CD8-positive, alpha-beta memory T cell (primary cell): ENCODE measurements at regions not wholly inside any gene's neighbourhood (a gene's known extent, or its start where the extent isn't known, plus 50 kb on each side); places are given as distances from the start of the nearest gene placed in this dataset.

ENCODE experiments used
- CTCF ChIA-PET: fragments of 350-600 bp; sonication (Branson Sonifier 250); formaldehyde crosslinking; loops from one replicate; lab custom pipeline; 2021; ENCODE audit warnings: antibody characterized with exemption; lab: Charles Lee
- POLR2A ChIA-PET: fragments of 350-600 bp; sonication (Branson Sonifier 250); formaldehyde crosslinking; loops from one replicate; lab custom pipeline; 2021; ENCODE audit warnings: antibody characterized with exemption; lab: Charles Lee
- DNase-seq, 5 donors: peaks; one replicate each; pipeline versions ENCODE4 v3.0.0 to v3.0.0-alpha.2; 2020 to 2022; ENCODE audit warnings: mixed read lengths in 1 of 5
- H3K27ac ChIP-seq: one replicate; pipeline ENCODE4 v1.7.0; 2013; ENCODE audit warnings: low read depth, mild to moderate bottlenecking, low read length, moderate library complexity
- H3K27me3 ChIP-seq: 2 replicates; pipeline ENCODE4 v1.7.0; 2013; ENCODE audit warnings: low read length, mild to moderate bottlenecking; ENCODE audit not compliant: insufficient read depth, poor library complexity, severe bottlenecking
- H3K36me3 ChIP-seq: 2 replicates; pipeline ENCODE4 v1.7.0; 2013; ENCODE audit warnings: mild to moderate bottlenecking, low read length, moderate library complexity; ENCODE audit not compliant: insufficient read depth
- H3K4me1 ChIP-seq: 2 replicates; pipeline ENCODE4 v1.7.0; 2013; ENCODE audit warnings: mild to moderate bottlenecking, low read length, moderate library complexity; ENCODE audit not compliant: insufficient read depth
- H3K4me3 ChIP-seq: 2 replicates; pipeline ENCODE4 v1.7.0; 2013; ENCODE audit warnings: mild to moderate bottlenecking, low read length
- H3K9me3 ChIP-seq: 2 replicates; pipeline ENCODE4 v1.7.0; 2013; ENCODE audit warnings: mild to moderate bottlenecking, low read length
- H3K27ac Mint-ChIP-seq, 8 donors: one replicate each; pipeline ENCODE4 v1.8.0; 2020 to 2021; ENCODE audit warnings: mixed read lengths in 8 of 8, mild to moderate bottlenecking in 6 of 8, inconsistent platforms in 3 of 8, moderate library complexity in 3 of 8
- H3K27me3 Mint-ChIP-seq, 2 donors: one replicate each; pipeline ENCODE4 v1.8.0; 2020 to 2021; ENCODE audit warnings: mixed read lengths in 2 of 2, mild to moderate bottlenecking in 1 of 2, moderate library complexity in 1 of 2
- H3K36me3 Mint-ChIP-seq, 3 donors: one replicate each; pipeline ENCODE4 v1.8.0; 2020 to 2021; ENCODE audit warnings: mixed read lengths in 3 of 3, inconsistent platforms in 1 of 3, mild to moderate bottlenecking in 1 of 3
- H3K4me1 Mint-ChIP-seq, 3 donors: one replicate each; pipeline ENCODE4 v1.8.0; 2020 to 2021; ENCODE audit warnings: mixed read lengths in 3 of 3, inconsistent platforms in 1 of 3, mild to moderate bottlenecking in 1 of 3
- H3K4me3 Mint-ChIP-seq, 7 donors: one replicate each; pipeline ENCODE4 v1.8.0; 2020 to 2021; ENCODE audit warnings: mixed read lengths in 7 of 7, mild to moderate bottlenecking in 6 of 7, moderate library complexity in 4 of 7, inconsistent platforms in 2 of 7
- H3K9me3 Mint-ChIP-seq, 5 donors: one replicate each; pipeline ENCODE4 v1.8.0; 2020 to 2022; ENCODE audit warnings: mixed read lengths in 5 of 5, mild to moderate bottlenecking in 3 of 5, moderate library complexity in 2 of 5, inconsistent platforms in 1 of 5

DNA sequence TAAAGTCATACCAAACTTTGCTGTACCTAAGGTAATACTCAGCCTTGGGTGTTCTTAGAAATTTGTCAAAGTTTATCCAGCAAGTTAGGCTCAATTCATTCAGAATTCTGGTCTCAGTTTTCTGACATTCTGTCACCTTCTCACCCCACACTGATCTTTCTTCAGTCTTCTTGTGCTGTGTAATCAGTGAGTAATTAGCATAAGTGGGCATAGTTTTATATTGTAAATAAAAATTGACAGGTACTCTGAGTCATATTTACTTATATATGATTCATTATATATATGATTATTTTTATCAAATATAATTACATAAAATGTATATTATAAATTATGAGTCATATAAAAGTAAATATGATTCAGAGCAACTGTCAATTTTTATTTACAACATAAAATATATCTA, 170.9 kb upstream of the MAGI2 start:
- Histone ChIP-seq H3K4me3 (no peak overlapping the region), H3K4me1 (no peaks in the 10 kb centered on the region), H3K9me3 (no peaks in the 10 kb centered on the region), H3K27me3 (no peaks in the 10 kb centered on the region), H3K36me3 (no peaks in the 10 kb centered on the region), H3K27ac (no peak overlapping the region)
- no peak overlapping the region for H3K27ac Mint-ChIP-seq
- no peak overlapping the region for H3K4me3 Mint-ChIP-seq
- no peaks in the 10 kb centered on the region for H3K27me3 Mint-ChIP-seq
- ChIA-PET CTCF (no interaction called here), POLR2A (no interaction called here)
- H3K36me3 Mint-ChIP-seq, result no peaks in the 10 kb centered on the region
- no peak for DNase-seq
- no peaks in the 10 kb centered on the region for H3K4me1 Mint-ChIP-seq
- peaks cover 2 to 22% (median 7%) of the 10 kb centered on the region in 5 donors for H3K9me3 Mint-ChIP-seq

GRCh38 chr7:79622781-79623180, 169.3 kb upstream of the MAGI2 start:
- no peaks in the 10 kb centered on the region for H3K4me1 Mint-ChIP-seq
- POLR2A ChIA-PET, result no interaction called here

GRCh38 chr7:79620291-79620690, 166.8 kb upstream of the MAGI2 start:
- H3K9me3 Mint-ChIP-seq, result peaks cover 4 to 23% (median 14%) of the 10 kb centered on the region in 5 donors
- Histone ChIP-seq H3K36me3 (no peaks in the 10 kb centered on the region), H3K27me3 (no peaks in the 10 kb centered on the region), H3K4me3 (no peak overlapping the region), H3K27ac (no peak overlapping the region), H3K4me1 (no peaks in the 10 kb centered on the region), H3K9me3 (no peaks in the 10 kb centered on the region)
- ChIA-PET CTCF (no interaction called here), POLR2A (no interaction called here)
- no peak for DNase-seq
- H3K4me3 Mint-ChIP-seq, result no peak overlapping the region
- no peaks in the 10 kb centered on the region for H3K27me3 Mint-ChIP-seq
- no peaks in the 10 kb centered on the region for H3K36me3 Mint-ChIP-seq
- H3K27ac Mint-ChIP-seq, result no peak overlapping the region
- no peaks in the 10 kb centered on the region for H3K4me1 Mint-ChIP-seq

More at GRCh38 chr7:79622781-79623180, 169.3 kb upstream of the MAGI2 start:
- no peak overlapping the region for H3K27ac Mint-ChIP-seq
- no peaks in the 10 kb centered on the region for H3K27me3 ChIP-seq
- peaks cover 4 to 22% (median 8%) of the 10 kb centered on the region in 5 donors for H3K9me3 Mint-ChIP-seq
- CTCF ChIA-PET, result no interaction called here
- no peaks in the 10 kb centered on the region for H3K36me3 ChIP-seq
- H3K4me3 ChIP-seq, result no peak overlapping the region
- no peak overlapping the region for H3K27ac ChIP-seq
- H3K4me3 Mint-ChIP-seq, result no peak overlapping the region
- no peaks in the 10 kb centered on the region for H3K27me3 Mint-ChIP-seq
- H3K9me3 ChIP-seq, result no peaks in the 10 kb centered on the region
- no peak for DNase-seq
- H3K36me3 Mint-ChIP-seq, result no peaks in the 10 kb centered on the region
- no peaks in the 10 kb centered on the region for H3K4me1 ChIP-seq

DNA sequence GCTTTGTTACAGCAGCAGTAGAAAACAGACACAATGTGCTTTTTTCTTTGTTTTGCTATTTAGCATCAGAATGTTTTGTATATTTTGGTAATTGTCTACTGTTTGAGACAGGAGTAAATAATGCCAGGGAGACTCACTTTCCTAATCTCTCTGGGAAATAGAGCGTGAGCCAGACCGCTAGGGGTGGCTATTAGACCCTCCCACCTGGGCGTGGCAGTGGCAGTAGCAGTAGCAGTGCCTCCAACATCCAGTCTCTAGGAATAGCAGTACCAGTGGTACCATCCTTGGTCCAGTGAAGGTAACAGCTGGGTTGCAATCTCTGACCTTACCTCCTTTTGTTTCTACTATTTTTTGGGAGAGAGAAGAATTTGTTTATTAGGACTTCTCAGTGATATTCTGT, 165.7 kb upstream of the MAGI2 start:
- no peak overlapping the region for H3K4me3 Mint-ChIP-seq
- H3K9me3 ChIP-seq, result no peaks in the 10 kb centered on the region
- POLR2A ChIA-PET, result no interaction called here

GRCh38 chr7:79615871-79616640, 162.6 kb upstream of the MAGI2 start:
- H3K27me3 Mint-ChIP-seq, result no peaks in the 10 kb centered on the region
- ChIA-PET POLR2A (no interaction called here), CTCF (no interaction called here)
- Histone ChIP-seq H3K4me1 (no peaks in the 10 kb centered on the region), H3K36me3 (no peaks in the 10 kb centered on the region), H3K27ac (no peak overlapping the region), H3K4me3 (no peak overlapping the region), H3K9me3 (no peaks in the 10 kb centered on the region), H3K27me3 (no peaks in the 10 kb centered on the region)
- DNase-seq, result no peak
- H3K9me3 Mint-ChIP-seq, result peaks cover 7 to 27% (median 14%) of the 10 kb centered on the region in 5 donors
- no peaks in the 10 kb centered on the region for H3K4me1 Mint-ChIP-seq
- no peak overlapping the region for H3K27ac Mint-ChIP-seq
- H3K4me3 Mint-ChIP-seq, result no peak overlapping the region
- H3K36me3 Mint-ChIP-seq, result no peaks in the 10 kb centered on the region

More for the DNA sequence above, 165.7 kb upstream of the MAGI2 start:
- Mint-ChIP-seq H3K9me3 (peaks cover 4 to 23% (median 14%) of the 10 kb centered on the region in 5 donors), H3K27me3 (no peaks in the 10 kb centered on the region), H3K36me3 (no peaks in the 10 kb centered on the region), H3K4me1 (no peaks in the 10 kb centered on the region), H3K27ac (no peak overlapping the region)
- Histone ChIP-seq H3K27ac (no peak overlapping the region), H3K4me1 (no peaks in the 10 kb centered on the region), H3K27me3 (no peaks in the 10 kb centered on the region), H3K36me3 (no peaks in the 10 kb centered on the region), H3K4me3 (no peak overlapping the region)
- DNase-seq, result no peak
- CTCF ChIA-PET, result no interaction called here

GRCh38 chr7:79615466-79615865, 162.0 kb upstream of the MAGI2 start:
- Mint-ChIP-seq H3K27ac (no peak overlapping the region), H3K4me1 (no peaks in the 10 kb centered on the region), H3K4me3 (no peak overlapping the region), H3K36me3 (no peaks in the 10 kb centered on the region), H3K27me3 (no peaks in the 10 kb centered on the region), H3K9me3 (peaks cover 7 to 26% (median 15%) of the 10 kb centered on the region in 5 donors)
- H3K27ac ChIP-seq, result no peak overlapping the region
- no peak for DNase-seq
- no peaks in the 10 kb centered on the region for H3K36me3 ChIP-seq
- H3K4me3 ChIP-seq, result no peak overlapping the region
- POLR2A ChIA-PET, result no interaction called here
- H3K27me3 ChIP-seq, result no peaks in the 10 kb centered on the region
- H3K9me3 ChIP-seq, result no peaks in the 10 kb centered on the region
- CTCF ChIA-PET, result no interaction called here
- no peaks in the 10 kb centered on the region for H3K4me1 ChIP-seq

DNA sequence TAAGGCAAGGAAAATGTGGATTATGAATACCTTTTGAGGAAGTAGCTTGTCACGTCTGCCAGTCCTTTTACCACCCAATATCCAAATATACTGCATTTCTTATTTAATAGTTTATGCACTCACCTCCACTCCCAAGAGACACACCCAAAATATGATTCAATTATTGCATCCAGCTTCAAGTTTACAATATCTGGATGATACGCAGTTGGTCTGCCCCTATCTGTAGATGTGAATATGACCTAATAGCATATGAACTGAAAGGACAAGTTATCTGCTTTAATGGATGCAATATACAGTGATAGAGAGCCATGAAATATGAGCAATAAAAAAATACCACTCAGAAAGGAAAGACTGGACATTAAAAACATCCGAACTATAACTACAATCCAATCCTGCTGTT, 159.4 kb upstream of the MAGI2 start:
- H3K36me3 Mint-ChIP-seq, result no peaks in the 10 kb centered on the region
- no peaks in the 10 kb centered on the region for H3K27me3 Mint-ChIP-seq
- ChIA-PET CTCF (no interaction called here), POLR2A (no interaction called here)
- DNase-seq, result no peak
- H3K36me3 ChIP-seq, result no peaks in the 10 kb centered on the region
- no peaks in the 10 kb centered on the region for H3K27me3 ChIP-seq
- H3K27ac Mint-ChIP-seq, result no peak overlapping the region
- no peaks in the 10 kb centered on the region for H3K4me1 ChIP-seq
- peaks cover 7 to 20% (median 10%) of the 10 kb centered on the region in 5 donors for H3K9me3 Mint-ChIP-seq
- H3K4me3 Mint-ChIP-seq, result no peak overlapping the region
- H3K9me3 ChIP-seq, result no peaks in the 10 kb centered on the region
- no peaks in the 10 kb centered on the region for H3K4me1 Mint-ChIP-seq
- no peak overlapping the region for H3K27ac ChIP-seq
- no peak overlapping the region for H3K4me3 ChIP-seq

DNA sequence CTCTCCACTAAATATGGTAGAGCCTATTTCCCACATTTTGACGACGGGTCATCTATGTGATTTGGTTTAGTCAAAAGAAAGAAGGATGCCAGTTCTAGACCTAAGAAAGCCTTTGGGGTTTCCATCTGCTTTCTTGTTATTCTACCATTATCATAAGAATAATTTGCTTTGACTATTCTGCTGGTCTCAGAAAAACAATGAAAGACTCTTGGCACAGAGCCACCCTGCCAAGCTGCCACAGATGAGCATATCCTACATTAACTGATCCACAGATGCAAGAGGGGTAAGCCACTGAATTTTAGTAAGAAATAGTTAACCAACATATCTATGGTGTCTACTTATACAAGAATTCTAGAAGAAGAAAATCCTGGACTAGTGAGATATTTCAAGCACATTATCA, 158.6 kb upstream of the MAGI2 start:
- no peak overlapping the region for H3K27ac ChIP-seq
- H3K4me1 Mint-ChIP-seq, result no peaks in the 10 kb centered on the region
- no peaks in the 10 kb centered on the region for H3K36me3 ChIP-seq
- no peak for DNase-seq
- H3K27me3 ChIP-seq, result no peaks in the 10 kb centered on the region
- no peaks in the 10 kb centered on the region for H3K9me3 ChIP-seq
- H3K4me1 ChIP-seq, result no peaks in the 10 kb centered on the region
- no peaks in the 10 kb centered on the region for H3K36me3 Mint-ChIP-seq
- POLR2A ChIA-PET, result no interaction called here
- no peaks in the 10 kb centered on the region for H3K27me3 Mint-ChIP-seq
- H3K4me3 ChIP-seq, result no peak overlapping the region
- H3K9me3 Mint-ChIP-seq, result peaks cover 7 to 20% (median 10%) of the 10 kb centered on the region in 5 donors
- CTCF ChIA-PET, result no interaction called here
- no peak overlapping the region for H3K27ac Mint-ChIP-seq
- H3K4me3 Mint-ChIP-seq, result no peak overlapping the region
